ENCODE measurements at regions not wholly inside any gene's neighbourhood (a gene's known extent, or its start where the extent isn't known, plus 50 kb on each side); places are given as distances from the start of the nearest gene placed in this dataset.

DNA sequence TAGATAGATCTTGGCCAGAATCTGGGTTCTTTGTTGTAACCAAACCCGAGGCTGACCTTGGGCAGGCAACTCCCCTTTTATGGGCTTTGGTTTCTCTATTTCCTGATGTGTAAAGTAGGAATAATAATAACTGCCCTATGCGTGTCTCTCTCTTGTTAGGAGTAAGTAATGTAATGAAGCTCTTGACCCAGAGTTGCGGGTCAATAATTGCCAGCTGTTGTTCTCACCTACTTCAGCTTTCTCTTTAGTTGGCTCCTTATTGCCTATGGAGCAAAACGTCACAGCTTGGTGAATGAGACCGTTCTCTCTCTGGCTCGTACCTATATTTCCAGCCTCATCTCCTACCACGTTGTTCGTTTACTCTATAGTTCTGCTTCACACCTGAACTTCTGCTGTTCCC, 56.6 kb upstream of the KIRREL3 start:
- Histone ChIP-seq H3K36me3 (ENCODE audit: control insufficient read depth in 1 of 2, insufficient read depth in 2 of 2, low read length in 1 of 2) (no peaks in the 10 kb centered on the region), H3K27me3 (ENCODE audit: control insufficient read depth in 1 of 2, insufficient read depth in 2 of 2, low read length in 1 of 2) (no peaks in the 10 kb centered on the region), H3K27ac (ENCODE audit: low read depth in 1 of 2, low read length in 2 of 2) (no peak overlapping the region), H3K4me3 (ENCODE audit: low read length in 2 of 2) (no peak overlapping the region), H3K4me1 (ENCODE audit: control insufficient read depth in 1 of 2, insufficient read depth in 2 of 2, low read length in 2 of 2) (no peaks in the 10 kb centered on the region), H3K9me3 (ENCODE audit: control insufficient read depth, low read length) (no peaks in the 10 kb centered on the region)
- no peak for ATAC-seq (ENCODE audit: low FRiP score)
- no peak for DNase-seq
- intact Hi-C loops (cut with DNase I) = no loop called here
- 75 to 82% methylated on average over 8 of the region's 8 CpGs for WGBS, 2 donors

DNA sequence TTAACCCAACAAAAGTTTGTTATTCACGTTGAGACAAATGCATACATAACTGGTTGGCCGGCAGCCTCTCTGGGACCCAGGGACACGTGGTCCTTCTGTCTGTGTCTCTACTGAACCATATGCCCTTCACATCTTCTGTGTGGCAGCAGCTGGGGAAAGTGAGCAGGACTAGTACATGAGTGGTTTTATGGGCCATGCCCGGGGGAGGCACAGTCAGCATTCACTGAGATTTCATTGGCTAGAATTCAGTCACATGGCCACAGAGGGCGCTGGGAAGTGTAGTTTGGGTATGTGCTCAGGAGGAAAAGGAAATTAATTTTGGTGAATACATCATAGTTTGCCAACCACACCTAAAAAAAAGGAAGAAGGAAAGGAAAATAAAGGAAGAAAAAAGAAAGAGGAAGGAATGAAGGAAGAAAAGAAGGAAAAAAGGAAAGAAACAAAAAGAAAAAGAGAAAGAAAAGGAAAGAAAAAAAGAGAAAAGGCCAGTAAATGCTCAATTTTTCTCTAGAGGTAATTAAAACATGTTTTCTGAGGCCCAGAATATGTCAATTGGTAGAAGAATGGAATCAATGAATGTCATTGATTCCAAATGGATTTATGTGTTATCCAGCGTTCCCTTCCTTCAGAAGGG, 55.9 kb upstream of the KIRREL3 start:
- Histone ChIP-seq H3K4me1 (ENCODE audit: control insufficient read depth in 1 of 2, insufficient read depth in 2 of 2, low read length in 2 of 2) (no peaks in the 10 kb centered on the region), H3K36me3 (ENCODE audit: control insufficient read depth in 1 of 2, insufficient read depth in 2 of 2, low read length in 1 of 2) (no peaks in the 10 kb centered on the region), H3K27me3 (ENCODE audit: control insufficient read depth in 1 of 2, insufficient read depth in 2 of 2, low read length in 1 of 2) (no peaks in the 10 kb centered on the region), H3K4me3 (ENCODE audit: low read length in 2 of 2) (no peak overlapping the region), H3K27ac (ENCODE audit: low read depth in 1 of 2, low read length in 2 of 2) (no peak overlapping the region), H3K9me3 (ENCODE audit: control insufficient read depth, low read length) (no peaks in the 10 kb centered on the region)
- DNase-seq = no peak
- 70 to 75% methylated on average over 6 of the region's 6 CpGs for WGBS, 2 donors
- no peak for ATAC-seq (ENCODE audit: low FRiP score)
- intact Hi-C loops (cut with DNase I) = no loop called here

DNA sequence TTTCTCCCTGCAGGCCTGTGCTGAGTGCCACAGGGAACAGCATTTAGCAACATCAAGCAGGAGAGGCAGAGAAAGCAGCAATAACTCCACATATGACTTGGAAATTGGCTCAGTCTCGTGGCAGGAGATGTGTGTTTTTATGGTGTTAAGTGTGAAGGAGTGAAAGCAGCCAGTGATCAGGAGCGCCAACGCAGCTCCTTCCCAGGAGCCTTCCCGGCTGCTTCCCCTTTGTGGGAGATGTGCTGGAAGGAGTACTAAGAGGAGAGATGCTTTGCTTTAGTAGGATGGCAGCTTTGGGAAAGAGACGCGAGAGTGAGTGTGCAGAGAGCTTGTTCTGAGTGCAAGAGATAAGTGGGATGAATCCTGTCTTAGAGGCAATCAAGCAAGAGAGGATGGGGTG, 54.7 kb upstream of the KIRREL3 start:
- no peak for ATAC-seq (ENCODE audit: low FRiP score)
- H3K9me3 ChIP-seq (ENCODE audit: control insufficient read depth, low read length) = no peaks in the 10 kb centered on the region
- 58 to 68% methylated on average over 6 of the region's 6 CpGs for WGBS, 2 donors
- no peaks in the 10 kb centered on the region for H3K36me3 ChIP-seq (ENCODE audit: control insufficient read depth in 1 of 2, insufficient read depth in 2 of 2, low read length in 1 of 2)
- intact Hi-C loops (cut with DNase I) = no loop called here
- DNase-seq = no peak
- no peak overlapping the region for H3K4me3 ChIP-seq (ENCODE audit: low read length in 2 of 2)
- H3K27ac ChIP-seq (ENCODE audit: low read depth in 1 of 2, low read length in 2 of 2) = no peak overlapping the region
- H3K4me1 ChIP-seq (ENCODE audit: control insufficient read depth in 1 of 2, insufficient read depth in 2 of 2, low read length in 2 of 2) = no peaks in the 10 kb centered on the region
- H3K27me3 ChIP-seq (ENCODE audit: control insufficient read depth in 1 of 2, insufficient read depth in 2 of 2, low read length in 1 of 2) = no peaks in the 10 kb centered on the region

DNA sequence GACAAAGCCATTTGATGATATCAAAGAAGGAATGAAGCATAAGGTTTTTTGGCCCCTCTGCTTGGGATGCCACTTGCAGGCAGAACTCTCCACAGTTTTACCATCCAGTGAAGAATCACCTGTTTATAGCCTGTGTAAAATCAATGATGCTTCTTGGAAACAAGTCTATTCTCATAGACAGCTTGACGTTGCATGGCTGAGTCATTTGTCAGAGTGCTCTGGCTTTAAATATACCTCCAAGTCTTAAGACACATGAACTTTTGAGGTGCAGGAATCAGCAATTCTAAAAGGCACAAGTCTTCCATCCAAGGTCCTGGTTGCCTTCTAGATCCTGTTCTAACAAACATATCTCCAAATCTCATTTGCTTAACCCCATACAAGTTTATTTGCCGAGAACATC, 53.6 kb upstream of the KIRREL3 start:
- Histone ChIP-seq H3K27me3 (ENCODE audit: control insufficient read depth in 1 of 2, insufficient read depth in 2 of 2, low read length in 1 of 2) (peaks cover 0 to 1% of the 10 kb centered on the region in 2 donors), H3K36me3 (ENCODE audit: control insufficient read depth in 1 of 2, insufficient read depth in 2 of 2, low read length in 1 of 2) (no peaks in the 10 kb centered on the region), H3K4me3 (ENCODE audit: low read length in 2 of 2) (no peak overlapping the region), H3K9me3 (ENCODE audit: control insufficient read depth, low read length) (no peaks in the 10 kb centered on the region), H3K4me1 (ENCODE audit: control insufficient read depth in 1 of 2, insufficient read depth in 2 of 2, low read length in 2 of 2) (no peaks in the 10 kb centered on the region), H3K27ac (ENCODE audit: low read depth in 1 of 2, low read length in 2 of 2) (no peak overlapping the region)
- no peak for DNase-seq
- ATAC-seq (ENCODE audit: low FRiP score) = no peak
- intact Hi-C loops (cut with DNase I) = no loop called here
- 72 to 82% methylated on average over 2 of the region's 2 CpGs for WGBS, 2 donors

- 70 to 74% methylated on average over 1 of the region's 1 CpG for WGBS, 2 donors
- Histone ChIP-seq H3K9me3 (ENCODE audit: control insufficient read depth, low read length) (no peaks in the 10 kb centered on the region), H3K4me3 (ENCODE audit: low read length in 2 of 2) (no peak overlapping the region), H3K4me1 (ENCODE audit: control insufficient read depth in 1 of 2, insufficient read depth in 2 of 2, low read length in 2 of 2) (no peaks in the 10 kb centered on the region), H3K27ac (ENCODE audit: low read depth in 1 of 2, low read length in 2 of 2) (no peak overlapping the region), H3K27me3 (ENCODE audit: control insufficient read depth in 1 of 2, insufficient read depth in 2 of 2, low read length in 1 of 2) (peaks cover 0 to 1% of the 10 kb centered on the region in 2 donors), H3K36me3 (ENCODE audit: control insufficient read depth in 1 of 2, insufficient read depth in 2 of 2, low read length in 1 of 2) (no peaks in the 10 kb centered on the region)
- intact Hi-C loops (cut with DNase I) = no loop called here
- DNase-seq (no peak), ATAC-seq (ENCODE audit: low FRiP score) (no peak)
These were observed 51.8 kb upstream of the KIRREL3 start for GRCh38 chr11:127052404-127052803.
